Hepatic stellate cell (primary cell): ENCODE measurements at regions not wholly inside any gene's neighbourhood (a gene's known extent, or its start where the extent isn't known, plus 50 kb on each side); places are given as distances from the start of the nearest gene placed in this dataset.
A peak's percentile ranks its signal among the peaks of the same experiment; 100 is the strongest.
"Not testable (repeated sequence)": the region's sequence is repeated elsewhere in the genome, so short reads cannot be mapped to it uniquely, and the experiment has no call there.

Source experiments
- DNase-seq: peaks from one replicate; pipeline ENCODE4 v3.0.0; 2011; ENCODE audit warnings: low spot score

DNA sequence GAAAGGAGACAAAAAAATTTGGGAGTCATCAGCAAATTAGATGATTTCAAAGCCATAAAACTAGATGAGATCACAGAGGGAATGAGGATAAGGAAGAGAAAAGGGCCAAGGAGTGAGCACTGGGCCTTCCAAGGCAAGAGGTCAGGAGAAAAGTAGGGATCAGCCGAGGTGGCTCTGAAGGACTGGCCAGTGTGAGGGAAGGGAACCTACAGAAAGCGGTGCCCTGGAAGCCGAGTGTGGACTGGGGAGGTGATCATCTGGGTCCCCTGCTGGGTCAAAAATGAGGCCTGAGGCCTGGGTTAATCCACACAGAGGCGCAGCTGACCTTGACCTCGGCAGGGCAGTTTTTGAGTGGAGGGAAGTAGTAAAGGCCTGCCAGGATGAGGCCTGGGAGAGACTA, 133.8 kb downstream of the SMIM20 start:
- no peak for DNase-seq

DNA sequence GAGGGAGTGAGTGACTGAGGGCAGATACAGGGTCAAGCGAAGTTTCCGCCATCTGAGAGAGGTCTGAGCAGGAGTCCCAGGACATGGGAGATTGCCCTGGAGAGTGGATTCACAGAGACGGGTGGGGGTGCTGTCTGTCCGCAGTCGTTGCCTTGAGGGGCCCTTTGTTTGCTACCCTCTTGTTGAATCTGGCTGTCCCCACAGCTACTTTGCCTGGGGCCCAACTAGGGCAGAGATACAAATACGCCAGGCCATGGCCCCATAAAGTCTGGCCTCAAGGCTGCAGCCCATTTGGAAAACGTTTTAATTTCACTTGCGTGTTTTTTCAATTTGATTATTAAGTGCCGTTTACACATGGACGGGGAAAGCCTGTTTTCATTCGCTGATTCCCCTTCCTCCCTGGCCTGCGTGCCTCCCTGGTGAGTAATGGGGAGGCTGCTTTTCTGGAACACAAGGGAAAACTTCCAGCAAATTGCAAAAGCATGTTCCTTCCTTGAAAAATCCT, 134.4 kb downstream of the SMIM20 start:
- peak; percentile 53 for DNase-seq

DNA sequence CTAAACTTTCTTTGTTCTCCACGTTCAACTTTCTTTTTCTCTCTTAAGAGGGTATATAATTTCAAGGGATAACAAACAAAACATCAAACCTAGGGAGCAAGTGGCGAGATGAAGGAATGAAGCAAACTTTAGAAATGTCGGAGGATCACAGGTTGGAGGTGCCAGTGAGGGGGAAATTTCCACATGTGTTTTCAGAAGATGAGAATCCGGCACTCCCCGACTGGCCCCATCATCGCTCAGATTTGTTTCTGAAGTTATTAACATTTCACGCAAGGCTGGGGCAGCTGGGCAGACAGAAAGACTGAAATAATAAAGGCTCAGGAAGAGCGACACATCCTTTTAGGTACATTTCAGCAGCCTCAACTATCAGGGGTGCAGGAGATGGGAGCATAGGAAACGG, 134.9 kb downstream of the SMIM20 start:
- DNase-seq: no peak

DNA sequence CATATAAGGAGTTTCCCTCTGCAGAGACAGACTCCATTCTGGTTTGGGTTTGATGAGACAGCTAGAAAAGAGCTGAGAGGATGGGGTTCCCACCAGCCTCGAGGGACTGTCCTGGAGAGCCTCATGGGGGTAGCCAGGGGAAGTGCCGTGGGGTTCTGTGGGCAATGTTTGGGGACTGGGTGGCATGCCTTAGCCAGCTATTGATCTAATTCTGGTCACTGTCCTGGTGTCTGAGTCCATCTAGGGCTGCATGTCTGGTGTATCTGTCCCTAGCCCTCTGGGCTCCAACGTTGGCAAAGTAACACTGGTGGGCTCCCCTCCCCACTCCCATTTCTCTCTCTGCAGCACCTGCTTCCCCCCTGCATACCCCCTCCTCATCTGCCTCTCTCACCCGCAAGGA, 135.4 kb downstream of the SMIM20 start:
- DNase-seq: no peak

DNA sequence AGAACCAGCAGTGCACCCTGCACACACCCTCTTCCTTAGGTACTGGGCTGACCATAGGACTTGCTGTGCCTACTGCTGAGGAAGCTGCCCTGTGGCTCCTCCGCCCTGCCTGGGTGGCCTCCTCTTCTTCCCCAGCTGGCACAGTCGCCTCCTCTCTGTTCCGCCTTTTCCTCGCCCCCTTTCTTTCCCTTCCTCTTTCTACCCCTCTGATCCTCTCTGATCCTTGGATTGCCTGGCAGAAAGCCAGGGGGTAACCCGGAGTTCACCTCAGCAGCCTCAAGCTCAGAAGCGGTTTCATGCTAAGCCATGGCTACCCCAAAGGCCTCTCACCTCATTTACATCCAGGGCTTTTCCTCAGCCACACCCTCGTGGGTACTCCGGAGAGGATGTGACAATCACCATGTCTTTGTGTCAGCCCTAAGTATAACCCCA, 136.2 kb downstream of the SMIM20 start:
- DNase-seq: no peak

DNA sequence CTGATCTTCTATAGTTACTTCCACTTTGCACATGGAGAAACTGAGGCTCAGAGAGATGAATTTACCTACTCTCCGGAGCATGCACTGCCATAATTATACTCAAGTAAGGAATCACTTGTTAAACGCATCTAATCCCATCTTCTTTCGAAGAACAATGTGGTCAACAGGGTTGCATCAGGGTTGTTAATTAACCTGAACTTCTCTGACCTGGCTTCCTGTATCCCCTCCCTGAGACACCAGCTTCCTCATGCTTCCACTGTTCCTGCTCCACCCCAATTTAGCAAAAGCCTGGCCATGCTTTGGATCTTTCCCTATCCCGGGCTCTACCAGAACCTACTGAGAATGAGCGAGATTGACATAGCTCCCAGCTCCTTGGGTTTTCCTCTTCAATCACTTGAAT, 136.7 kb downstream of the SMIM20 start:
- no peak for DNase-seq

DNA sequence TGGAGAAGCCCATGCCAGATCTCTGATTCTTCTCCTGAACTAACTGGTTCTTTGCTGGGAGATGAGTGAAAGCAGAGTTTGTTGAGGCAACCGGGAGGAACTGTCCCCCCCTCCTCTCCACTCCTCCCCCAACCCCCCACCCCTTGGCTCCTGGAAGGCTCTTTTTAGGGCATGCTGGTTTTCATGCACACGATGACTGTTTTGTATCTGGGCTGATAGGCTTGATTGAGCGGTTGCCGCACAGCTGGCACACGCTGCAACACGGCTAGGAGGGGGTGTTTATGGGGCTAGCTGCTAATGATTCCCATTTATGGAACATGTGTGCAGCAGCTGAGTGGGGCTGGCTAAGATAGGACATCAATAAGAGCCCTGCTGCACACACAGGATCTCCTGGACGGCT, 137.2 kb downstream of the SMIM20 start:
- no peak for DNase-seq

DNA sequence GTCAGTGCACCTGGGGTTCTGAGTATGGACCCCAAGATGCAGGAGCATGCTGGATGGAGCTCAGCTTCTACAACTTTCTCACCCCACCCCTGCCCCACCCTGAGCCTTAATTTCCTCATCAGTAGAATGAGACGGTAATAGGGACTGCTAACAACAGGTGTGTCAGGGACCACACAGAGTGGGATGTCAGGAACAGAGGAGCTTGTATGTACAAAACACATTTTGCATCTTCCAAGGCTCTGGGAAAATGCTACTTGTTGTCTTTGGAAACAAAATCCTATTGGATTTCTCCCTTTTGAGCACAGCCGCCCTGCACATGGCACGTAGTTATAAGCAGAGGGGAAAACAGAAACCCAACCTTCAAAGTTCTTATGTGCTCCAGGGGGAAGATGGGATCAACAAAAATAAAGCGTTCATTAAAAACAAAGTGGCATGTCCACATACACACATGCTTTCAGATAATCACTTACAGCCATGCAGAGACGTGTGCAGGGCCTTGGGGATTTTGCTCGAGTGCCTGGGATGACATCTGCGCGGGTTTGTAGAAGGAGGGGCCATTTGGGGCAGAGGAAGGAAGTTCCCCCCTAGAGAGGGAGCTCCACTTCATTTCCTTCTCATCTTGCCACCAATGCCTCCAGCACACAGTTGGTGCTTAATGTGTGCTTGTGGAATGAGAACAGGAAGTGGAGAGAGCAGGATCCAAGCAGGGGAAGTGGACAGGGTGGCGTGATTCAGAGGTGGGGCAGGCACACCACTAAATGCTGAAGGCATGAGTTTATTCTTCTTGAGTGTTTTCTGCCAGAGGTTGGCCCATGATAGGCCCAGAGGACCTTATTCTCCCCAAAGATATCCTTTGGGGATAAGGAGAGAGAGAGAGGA, 138.9 kb downstream of the SMIM20 start:
- no peak for DNase-seq

DNA sequence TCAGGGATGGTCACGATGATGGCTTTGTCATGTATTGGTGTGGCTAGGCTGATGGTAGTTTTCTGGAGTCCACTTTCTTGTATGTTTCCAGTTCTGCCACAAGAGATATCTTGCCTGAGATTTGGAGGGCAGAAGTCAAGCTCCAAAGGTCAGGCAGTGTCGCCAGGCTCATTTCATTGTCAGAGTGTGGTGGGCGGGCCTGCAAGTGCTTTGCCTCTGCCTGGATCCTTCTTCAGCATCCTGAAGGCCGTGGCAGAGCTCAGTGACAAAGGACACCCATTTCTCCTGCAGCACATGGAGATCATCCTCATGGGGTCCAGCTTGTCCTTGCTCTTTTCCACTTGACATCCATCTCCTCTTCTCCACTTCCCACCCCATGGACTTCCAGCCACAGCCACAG, 139.7 kb downstream of the SMIM20 start:
- no peak for DNase-seq

DNA sequence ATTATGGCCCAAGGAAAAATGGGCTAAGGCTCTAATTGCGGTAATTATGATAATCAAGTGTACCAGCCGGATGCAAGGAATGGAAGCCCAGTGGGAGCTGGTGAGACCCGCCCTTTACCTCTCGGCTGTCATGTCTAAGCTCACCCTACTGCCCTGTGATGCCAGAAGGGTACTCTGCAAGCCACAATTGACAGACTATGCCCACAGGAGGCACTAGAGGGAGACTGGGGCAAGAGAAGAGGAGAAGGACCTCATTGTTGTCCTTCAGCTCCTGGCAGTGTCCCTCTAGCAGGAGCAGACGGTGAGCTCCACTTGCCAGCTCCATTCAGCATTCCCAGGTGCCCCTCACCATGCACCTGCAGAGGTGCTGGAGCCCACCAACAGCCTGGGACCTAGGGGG, 141.8 kb downstream of the SMIM20 start:
- DNase-seq: no peak

DNA sequence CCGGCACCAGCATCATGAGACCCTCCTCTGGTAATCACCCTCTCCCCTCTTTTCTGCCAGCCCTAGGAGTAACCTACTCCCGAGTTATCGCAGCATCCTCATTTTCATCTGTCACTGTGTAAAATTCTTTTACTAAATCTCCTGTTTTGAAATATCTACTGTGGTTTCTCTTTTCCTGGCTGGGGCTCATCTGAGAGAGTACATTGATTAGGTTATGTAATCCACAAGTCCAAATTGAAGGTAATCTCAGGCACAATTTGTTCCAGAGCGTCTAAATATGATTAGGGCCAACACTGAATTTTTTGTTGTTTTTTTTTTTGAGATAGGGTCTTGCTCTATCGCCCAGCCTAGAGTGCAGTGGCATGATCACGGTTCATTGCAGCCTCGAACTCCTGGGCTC, 142.4 kb downstream of the SMIM20 start:
- no peak for DNase-seq

DNA sequence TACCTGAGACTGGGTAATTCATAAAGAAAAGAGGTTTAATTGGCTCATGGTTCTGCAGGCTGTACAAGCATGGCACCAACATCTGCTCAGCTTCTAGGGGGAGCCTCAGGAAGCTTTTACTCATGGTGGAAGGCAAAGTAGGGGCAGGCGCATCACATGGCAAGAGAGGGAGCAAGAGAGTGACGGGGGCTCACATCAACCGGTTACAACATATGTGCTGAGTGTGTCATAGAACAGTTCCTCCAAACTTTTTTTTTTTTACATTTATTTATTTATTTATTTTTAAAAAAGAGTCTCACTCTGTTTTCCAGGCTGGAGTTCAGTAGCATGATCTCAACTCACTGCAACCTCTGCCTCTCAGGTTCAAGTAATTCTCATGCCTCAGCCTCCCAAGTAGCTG, 143.8 kb downstream of the SMIM20 start:
- not testable (repeated sequence) for DNase-seq

DNA sequence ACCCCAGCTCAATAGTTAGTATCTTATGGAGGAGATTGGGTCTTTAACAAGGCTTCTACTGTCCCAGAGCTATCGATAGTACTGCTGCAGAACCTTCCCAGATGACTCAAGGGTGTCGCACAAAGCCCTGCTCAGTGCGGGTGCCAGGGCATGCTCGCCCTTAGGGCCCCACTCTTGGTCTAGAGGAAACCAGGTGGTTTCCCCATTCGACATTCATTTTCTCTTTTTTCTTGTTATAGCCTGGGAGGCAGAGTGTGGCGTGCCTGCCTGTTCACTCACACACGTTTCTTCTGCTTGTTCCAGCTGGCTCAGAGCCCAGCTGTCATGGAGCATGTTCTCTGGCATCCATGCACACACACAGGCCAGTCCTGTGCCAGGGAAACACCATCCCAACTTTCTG, 144.5 kb downstream of the SMIM20 start:
- DNase-seq: no peak

DNA sequence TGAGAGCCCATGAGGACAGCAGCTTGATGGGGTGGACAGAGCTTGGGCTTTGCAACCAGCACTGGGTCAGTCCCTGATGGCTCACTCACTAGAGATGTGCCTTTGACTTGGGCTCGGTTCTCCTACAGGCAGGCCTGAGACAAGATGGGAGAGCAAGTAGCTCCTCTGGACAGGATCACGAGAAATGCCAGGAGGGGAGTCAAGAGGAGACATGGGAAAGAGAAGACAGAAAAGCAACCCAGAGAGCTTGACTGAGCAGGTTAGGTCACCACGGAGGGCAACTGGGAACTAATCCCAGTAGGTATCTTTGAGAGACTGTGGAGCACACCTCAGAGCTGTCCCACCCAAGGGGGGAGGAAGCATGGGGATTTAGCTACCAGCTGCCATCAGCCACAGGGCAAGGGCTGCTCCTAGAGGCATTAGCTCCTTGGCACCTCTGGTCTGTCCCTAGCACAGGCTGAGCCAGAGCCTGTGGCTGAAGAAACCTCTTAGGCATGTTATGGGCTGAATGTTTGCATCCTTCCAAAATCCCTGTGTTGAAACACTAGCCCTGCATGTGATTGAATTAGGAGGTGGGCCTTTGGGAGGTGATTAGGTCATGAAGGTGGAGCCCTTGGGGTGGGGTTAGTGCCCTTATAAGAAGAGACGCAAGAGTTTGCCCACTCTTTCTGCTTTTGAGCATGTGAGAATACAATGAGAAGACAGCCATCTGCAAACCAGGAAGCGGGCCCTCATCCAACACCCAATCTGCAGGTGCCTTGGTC, 145.6 kb downstream of the SMIM20 start:
- DNase-seq: no peak

DNA sequence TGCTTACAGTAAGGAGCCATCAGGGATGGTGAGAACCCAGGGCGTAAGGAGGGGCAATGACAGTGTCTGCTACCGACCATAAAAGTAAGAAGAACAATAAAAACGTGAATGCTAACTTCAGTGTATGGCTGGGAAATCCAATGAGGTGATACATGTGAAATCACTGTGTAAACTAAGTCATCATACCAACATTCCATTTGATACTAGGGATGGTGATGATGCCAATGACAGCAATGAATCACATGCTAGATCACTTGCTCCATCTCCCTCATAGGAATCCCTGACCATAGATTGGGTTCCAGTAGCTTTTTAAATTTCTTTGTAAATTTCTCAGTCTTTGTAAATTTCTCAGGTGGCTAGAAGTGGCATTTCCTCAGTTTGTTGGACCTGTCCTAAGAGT, 146.3 kb downstream of the SMIM20 start:
- DNase-seq: no peak

DNA sequence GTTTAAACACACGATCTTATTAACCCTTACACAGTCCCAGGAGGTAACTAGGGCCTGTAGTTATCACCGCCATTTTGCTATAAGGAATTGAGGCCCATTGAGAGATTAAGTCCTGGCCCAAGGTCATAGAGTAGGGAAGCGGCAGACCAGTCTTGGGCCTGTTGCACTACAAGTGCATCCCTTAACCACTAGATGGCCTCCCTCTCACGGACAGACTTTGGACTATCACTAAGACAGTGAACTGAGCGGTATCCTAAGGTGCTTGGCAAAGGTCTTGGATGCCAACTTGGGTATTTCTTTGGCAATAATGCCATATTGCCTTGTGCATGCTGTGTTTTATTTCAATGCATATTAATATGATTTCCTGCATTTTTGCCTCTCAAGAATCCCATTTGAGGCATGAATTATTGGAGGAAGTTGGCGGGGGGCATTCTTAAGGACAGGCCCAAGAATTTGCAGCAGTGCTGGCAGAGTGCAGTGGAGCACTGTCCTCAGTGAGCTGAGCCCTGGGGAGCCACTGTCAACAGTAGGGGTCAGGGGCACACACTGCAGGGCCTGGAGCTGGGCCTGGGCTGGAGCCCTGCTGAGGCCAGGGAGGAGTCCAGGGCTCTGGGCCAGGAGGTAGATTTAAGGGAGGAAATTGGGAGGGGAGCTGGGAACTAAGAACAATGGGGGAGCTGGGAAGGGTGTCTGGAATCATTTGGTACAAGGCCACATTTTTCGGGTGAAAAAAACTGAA, 147.4 kb downstream of the SMIM20 start:
- DNase-seq: peak; percentile 49

DNA sequence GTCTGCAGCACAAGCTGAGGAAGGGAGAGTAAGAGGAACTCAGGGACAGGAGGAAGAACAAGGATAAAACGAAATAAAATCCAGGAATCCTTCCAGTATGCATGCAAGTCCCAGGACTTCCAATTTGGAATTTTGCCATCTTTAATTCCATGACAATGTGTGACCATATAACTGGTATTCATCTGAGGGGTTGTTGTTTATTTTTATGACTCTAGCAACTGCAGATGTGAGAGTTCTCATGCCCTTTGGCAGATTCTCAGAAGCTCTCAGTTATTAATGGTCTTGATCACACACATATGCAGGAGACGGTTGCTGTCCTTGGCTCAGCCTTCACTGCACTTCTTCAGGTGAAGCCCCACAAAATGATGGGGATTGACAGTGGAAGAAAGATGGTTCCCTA, 148.2 kb downstream of the SMIM20 start:
- no peak for DNase-seq

DNA sequence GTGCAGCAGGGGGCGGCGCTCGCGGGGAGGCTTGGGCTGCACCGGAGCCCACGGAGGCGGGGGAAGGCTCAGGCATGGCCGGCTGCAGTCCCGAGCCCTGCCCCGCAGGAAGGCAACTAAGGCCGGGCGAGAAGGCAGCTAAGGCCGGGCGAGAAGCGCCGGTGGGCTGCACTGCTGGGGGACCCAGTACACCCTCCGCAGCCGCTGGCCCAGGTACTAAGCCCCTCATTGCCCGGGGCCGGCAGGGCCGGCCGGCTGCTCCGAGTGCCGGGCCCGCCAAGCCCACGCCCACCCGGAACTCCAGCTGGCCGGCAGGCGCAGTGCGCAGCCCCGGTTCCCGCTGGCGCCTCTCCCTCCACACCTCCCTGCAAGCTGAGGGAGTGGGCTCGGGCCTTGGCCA, 150.0 kb downstream of the SMIM20 start:
- not testable (repeated sequence) for DNase-seq

DNA sequence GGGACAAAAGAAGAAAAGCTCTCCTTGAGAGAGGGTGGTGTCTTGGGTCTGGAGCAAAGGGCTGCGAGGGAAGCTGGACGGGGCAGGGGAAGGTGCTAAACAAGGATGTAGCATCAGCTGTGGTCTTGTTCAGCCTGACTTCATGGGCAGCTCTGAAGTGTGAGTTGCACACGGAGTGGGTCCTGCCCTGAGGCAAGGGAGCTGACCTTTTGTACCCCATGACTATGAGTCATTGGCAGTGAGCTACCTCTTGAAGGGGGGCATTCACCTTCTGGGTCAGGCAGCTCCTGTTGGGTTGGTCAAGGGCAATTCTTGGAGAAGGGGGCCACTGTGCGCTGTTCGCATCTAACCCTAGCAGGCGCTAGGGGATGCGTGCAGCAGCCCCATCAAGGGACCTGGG, 151.8 kb downstream of the SMIM20 start:
- no peak for DNase-seq

DNA sequence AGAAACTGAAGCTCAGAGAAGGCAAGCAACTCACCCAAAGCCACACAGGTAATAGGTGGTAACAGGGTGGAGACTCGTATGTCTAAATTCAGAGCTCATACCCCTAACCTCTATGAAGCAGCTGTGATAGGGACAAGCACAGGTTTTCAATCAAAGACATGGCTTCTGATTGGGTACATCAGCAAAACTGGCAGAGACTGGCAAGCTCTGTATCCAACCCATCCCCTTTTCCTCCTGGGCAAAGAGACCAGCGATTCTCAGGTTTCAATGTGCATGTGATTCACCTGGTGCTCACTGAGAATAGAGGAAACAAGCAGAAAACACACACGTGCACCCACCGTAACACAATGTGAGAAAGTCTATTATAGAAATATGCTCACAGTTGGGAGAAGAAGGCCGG, 153.0 kb downstream of the SMIM20 start:
- no peak for DNase-seq

DNA sequence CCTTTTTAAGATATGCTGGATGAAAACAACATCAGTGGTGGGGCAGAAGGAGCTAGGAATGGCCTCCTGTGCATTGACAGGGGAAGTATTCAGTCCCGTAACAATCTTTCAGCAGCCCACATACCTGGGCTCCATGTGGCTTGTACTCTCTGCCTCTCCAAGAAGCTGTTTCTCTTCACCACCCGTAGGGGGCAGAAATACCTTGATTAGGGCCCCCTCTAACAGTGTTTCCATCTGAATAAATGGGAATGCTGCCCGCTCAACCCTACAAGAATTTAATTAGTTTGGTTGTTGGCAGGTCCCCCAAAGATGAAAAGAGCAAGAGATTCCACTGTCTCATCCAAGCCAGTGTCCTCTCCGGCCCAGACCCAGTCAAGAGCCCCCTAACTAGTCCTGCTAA, 155.2 kb downstream of the SMIM20 start:
- DNase-seq: no peak

DNA sequence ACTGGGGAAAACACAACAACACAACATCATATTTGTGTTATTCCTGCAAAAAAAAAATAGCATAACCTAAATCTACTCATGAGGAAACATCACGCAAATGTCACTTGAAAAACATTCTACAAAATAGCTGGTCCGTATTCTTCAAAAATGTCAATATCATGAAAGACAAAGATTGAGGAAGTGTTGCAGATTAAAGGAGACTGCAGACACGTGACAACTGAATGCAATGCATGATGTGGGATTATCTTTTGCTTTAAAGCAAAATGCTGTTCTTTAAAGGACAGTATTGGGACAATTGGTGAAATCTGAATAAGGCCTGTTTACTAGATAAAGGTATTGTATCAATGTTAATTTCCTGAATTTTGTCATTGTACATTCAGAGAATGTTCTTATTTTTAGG, 157.7 kb downstream of the SMIM20 start:
- no peak for DNase-seq
